Activated CD4-positive, alpha-beta T cell treated with anti-CD3 and anti-CD28 coated beads, Interleukin-10, Interleukin-2, amounts not matched to agents 100 ng/mL and 50 ng/mL, durations not matched to agents 16 hours and 8 hours (primary cell): ENCODE measurements at regions not wholly inside any gene's neighbourhood (a gene's known extent, or its start where the extent isn't known, plus 50 kb on each side); places are given as distances from the start of the nearest gene placed in this dataset.

Experiments used
- DNase-seq: peaks from one replicate; pipeline ENCODE4 v3.0.0-alpha.2; 2020

GRCh38 chr6:169959136-169960002, 207.9 kb downstream of the ERMARD start:
- peak; percentile 2 for DNase-seq

- DNase-seq: no peak
These were observed 207.1 kb downstream of the ERMARD start for GRCh38 chr6:169958510-169958909.

GRCh38 chr6:169957351-169957963, 206.0 kb downstream of the ERMARD start:
- no peak for DNase-seq

DNA sequence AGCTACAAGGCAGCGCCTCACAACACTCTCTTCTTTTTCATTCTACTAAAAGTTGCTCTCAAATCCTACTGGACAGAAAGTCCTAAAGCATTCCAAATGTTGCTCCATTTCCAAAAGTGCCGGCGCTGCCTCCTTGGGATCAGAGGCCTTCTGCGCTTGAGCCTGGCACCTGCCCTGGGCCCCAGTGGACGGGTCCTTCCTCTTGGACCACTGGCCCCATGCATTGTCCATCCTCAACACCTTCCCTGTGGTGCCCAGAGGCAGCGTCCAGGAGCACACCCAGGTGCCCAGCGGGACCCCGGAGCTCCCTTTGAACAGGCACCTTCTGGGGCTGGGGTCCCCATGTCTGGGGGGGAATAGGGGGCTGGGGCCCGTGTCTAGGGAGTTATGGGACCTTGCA, 205.2 kb downstream of the ERMARD start:
- DNase-seq: no peak

DNA sequence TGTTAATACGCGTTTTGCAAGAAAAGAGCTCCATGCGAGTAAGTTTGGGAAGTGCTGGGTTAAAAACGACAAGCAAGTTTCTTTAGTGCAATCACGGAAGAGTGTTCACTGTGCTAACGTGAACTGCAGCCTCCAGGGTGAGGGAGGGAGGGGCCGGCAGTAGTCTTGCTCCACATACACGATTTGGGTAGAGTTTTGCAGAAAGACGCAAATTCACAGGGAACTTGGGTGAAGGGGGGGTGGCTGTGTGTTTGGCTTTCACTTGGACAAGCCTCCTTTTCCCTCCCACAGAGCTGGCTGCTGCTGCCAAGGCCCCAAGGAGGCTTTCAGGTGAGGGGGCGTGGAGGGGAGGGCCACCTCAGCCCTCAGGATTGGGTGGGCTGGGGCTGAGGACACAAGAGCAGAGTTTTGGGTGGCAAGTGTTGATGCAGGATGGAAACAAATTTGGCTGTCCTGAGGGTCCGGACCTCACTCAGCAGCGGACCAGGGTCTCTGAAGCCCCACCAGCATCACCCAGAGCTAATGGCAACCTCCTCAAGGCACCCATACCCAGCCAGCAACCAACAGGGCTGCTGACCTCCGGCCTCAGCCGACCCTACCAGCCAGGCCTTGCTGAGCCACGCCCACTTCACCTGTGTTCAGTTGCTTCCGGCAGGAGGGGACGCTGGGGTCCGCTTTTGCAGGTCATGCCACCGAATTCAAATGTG, 204.5 kb downstream of the ERMARD start:
- no peak for DNase-seq

- DNase-seq: no peak
These were observed 203.6 kb downstream of the ERMARD start for GRCh38 chr6:169954977-169955376.

- no peak for DNase-seq
These were observed 202.3 kb downstream of the ERMARD start for GRCh38 chr6:169953686-169954085.

DNA sequence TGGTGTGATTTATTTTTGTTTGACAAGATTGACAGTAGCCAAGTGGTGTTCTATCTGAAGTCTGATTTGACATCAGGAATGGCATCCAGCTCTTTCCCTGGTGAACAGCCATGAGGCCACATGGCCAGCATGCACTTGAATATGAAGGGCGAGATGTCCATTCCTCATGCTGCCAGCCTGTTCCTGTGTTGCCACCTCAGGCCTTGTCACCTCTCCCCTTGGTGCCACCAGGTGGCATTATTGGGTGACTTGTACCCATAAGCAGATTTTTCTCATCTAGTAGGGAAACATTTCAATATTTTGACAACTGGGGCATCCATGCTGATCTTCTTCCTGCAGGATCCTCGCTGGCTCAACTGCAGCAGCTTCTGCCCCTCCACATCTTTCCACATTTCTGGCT, 199.1 kb downstream of the ERMARD start:
- peak; percentile 43 for DNase-seq

DNA sequence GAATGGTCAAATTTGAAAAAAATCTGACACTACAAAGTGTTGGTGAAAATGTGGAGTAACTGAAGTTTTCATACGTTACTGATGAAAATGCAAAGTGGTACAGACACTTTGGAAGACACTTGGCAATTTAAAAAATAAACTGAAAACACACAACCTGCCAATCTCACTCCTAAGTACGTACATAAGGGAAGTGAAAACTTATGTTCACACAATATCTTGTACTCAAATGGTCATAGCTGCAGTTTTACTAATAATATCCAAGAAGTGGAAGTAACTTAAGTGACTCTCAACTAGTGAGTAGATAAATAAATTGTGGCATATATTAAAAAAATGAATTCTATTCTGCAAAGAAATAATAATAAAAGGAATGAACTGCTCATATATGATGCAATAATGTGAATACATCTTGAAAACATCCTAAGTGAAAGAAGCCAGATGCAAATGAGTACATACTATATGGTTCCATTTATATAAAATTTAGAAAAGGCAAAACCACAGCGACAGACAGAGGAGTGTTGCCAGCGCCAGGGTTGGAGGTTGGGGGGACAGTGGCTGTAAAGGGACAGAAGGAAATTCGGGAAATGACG, 198.2 kb downstream of the ERMARD start:
- no peak for DNase-seq

DNA sequence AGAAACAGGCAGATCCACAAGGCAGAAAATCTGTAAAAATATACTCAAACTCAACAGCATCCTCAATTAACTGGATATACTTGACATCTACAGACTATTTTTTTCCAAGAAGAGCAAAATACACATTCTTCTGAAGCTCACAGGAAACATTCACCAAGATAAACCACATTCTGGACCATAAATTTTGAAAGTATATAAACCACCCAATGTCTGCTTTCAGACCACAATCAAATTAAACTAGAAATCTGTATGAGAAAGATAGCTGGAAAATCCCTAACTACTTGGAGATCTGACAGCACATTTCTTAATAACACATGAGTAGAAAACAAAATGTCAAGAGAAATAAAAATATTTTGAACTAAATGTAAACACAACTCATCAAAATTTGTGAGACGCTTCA, 195.5 kb downstream of the ERMARD start:
- DNase-seq: no peak

GRCh38 chr6:169945117-169945516, 193.7 kb downstream of the ERMARD start:
- DNase-seq: no peak

GRCh38 chr6:169944415-169944814, 193.0 kb downstream of the ERMARD start:
- DNase-seq: no peak

DNA sequence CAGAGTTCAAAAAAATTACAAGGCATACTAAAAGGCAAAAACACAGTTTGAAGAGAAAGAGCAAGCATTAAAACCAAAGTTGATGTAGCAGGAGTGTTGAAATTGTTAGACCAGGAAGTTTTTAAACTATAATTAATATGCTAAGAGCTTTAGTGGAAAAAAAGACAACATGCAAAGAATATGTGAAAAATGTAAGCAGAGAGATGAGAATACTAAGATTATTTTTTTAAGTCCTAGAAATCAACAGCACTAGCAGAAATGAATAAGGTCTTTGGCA, 192.6 kb downstream of the ERMARD start:
- DNase-seq: no peak

DNA sequence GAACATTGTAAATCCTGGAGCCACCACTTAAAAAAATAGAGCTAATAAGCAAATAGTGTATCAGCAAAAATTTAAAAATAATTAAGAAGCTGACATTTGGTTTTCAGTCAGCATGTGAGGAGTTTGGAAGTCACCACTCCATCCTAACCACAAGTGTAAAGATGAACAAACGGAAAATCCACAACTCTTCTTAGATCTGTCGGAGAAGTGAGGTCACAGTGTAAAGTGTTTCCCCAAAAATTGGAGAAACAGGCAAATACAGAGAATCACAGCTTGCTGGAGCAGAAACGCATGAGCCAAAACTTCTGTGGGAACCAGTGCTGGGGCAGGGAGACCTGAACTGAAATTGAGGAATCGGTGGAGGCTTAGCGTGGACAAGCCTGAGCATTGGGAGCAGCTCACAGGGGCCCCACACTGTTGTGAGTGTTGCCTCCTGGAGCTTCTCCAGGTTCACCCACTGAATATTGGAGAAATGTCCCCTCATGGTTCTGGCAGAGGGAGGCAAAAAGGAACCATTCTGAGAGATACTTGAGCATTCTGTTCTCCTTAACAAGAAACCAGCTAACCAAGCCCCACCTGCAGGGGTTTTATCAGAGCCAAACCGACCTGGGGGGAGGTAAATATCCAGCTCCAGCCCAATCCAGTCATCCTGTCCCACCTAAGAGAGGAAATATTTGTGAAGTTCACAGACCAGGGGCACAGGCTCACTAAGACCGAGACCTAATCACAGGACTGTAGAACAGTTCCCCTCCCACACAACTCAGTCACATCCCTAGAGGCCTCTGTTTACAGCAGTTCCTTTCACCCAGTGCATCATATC, 192.0 kb downstream of the ERMARD start:
- no peak for DNase-seq

DNA sequence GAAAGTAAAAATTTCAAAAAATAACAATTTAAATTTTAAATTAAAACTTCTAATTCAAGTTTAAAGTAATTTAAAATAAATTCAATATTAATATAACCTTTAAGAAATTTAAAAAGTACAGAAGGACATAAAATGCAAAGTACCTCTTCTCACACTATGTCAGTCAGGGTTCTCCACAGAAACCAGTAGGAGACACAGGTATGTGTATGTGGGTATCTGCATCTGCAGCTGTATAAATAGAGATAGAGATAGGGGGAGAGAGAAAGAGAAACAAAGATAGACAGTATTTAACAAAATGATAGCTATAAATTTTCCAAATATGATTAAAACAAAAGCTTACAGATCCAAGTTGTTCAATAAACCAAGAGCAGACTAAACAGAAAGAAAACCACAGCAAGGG, 190.8 kb downstream of the ERMARD start:
- DNase-seq: no peak

DNA sequence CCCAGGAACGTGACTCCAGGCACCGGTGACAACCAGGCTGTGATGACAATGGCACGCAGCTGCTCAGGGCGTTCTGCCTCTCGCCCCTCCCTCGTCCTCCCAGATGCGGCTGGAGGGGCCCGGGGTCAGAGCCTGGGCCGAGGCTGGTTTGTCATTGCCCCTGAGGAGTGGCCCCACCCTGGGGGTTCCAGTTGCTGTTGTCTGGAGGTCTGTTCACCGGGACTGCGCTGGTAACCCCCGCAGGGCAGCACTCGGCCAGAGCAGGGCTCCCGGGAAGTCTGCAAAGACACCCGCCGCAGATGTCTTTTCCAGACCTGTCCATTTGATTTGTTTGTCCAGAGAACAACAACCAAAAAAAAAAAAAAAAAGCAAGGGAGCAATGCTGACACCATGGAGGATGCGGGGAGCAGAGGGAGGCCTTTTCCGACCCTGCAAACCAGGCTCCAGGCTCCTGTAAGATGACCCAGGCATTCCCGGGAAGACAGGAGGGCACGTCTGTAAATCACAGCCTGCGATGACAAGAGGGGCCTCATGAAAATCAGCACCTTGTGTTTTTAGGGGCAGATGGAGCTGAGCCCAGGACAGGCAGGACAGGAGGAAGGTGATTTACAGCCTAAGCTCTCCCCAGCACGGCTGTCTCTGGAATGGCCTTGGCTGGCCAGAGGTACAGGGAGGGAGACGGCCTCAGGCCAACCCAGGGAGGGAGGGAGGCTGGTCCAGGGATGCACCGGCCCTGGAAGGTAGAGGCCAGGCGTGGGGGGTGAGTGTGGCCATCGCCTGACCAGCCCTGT, 189.3 kb downstream of the ERMARD start:
- no peak for DNase-seq

GRCh38 chr6:169939554-169940164, 188.2 kb downstream of the ERMARD start:
- DNase-seq: no peak

- DNase-seq: no peak
These were observed 187.3 kb downstream of the ERMARD start for GRCh38 chr6:169938731-169939130.

DNA sequence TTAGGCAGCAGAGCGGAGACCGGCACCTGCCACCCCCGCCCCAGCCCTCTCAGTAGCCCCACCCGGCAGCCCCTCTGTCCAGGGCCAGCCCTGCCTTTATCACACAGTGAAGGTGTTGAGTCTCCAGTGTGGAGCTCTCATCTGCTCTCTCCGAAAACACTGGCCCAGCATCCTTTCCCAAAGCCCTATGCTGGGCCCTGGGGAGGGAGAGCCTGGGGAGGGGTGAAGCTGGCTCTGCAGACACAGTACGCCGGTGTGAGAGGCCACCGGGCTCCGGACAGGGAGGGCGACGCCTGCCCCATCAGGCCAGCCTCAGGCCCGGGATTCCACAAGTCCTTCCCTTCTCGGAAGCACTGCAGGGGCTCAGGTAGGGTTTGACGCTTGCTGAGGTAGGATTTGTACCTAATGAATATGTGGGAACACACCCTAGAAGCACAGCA, 186.9 kb downstream of the ERMARD start:
- no peak for DNase-seq

GRCh38 chr6:169937389-169938261, 186.2 kb downstream of the ERMARD start:
- DNase-seq: no peak
